A549 (cell line): ENCODE measurements at regions not wholly inside any gene's neighbourhood (a gene's known extent, or its start where the extent isn't known, plus 50 kb on each side); places are given as distances from the start of the nearest gene placed in this dataset.
"Not testable (repeated sequence)": the region's sequence is repeated elsewhere in the genome, so short reads cannot be mapped to it uniquely, and the experiment has no call there.

Experiments
- CBX8 ChIP-seq: fragments of 200-600 bp; sonication (generic); IDR thresholded peaks from 2 replicates; pipeline ENCODE4 v1.6.1; 2016
- JUN ChIP-seq, 2 experiments: fragments of >200 bp; sonication (Bioruptor Twin); formaldehyde crosslinking; IDR thresholded peaks; 2 replicates in 1 of 2; 3 replicates in 1 of 2; pipeline ENCODE4 v1.6.1; 2016 to 2017
- NR3C1 ChIP-seq: fragments of >200 bp; sonication (Bioruptor Twin); formaldehyde crosslinking; IDR thresholded peaks from 3 replicates; pipeline ENCODE4 v1.6.1; 2017
- POLR2A ChIP-seq: IDR thresholded peaks from 2 replicates; pipeline ENCODE4 v1.6.1; 2012; ENCODE audit warnings: mild to moderate bottlenecking, low read length
- SREBF2 ChIP-seq: fragments of 450-650 bp; IDR thresholded peaks from 2 replicates; pipeline ENCODE4 v1.6.1; 2014; ENCODE audit warnings: mild to moderate bottlenecking, moderate library complexity
- ZC3H11A ChIP-seq: fragments of 450-650 bp; IDR thresholded peaks from 2 replicates; pipeline ENCODE4 v1.6.1; 2014; ENCODE audit warnings: antibody characterized with exemption, mild to moderate bottlenecking
- TF ChIP-seq, protein P1 (sequence below): fragments of >200 bp; sonication (Bioruptor Twin); formaldehyde crosslinking; IDR thresholded peaks from 3 replicates; pipeline ENCODE4 v1.5.1; 2016

DNA sequence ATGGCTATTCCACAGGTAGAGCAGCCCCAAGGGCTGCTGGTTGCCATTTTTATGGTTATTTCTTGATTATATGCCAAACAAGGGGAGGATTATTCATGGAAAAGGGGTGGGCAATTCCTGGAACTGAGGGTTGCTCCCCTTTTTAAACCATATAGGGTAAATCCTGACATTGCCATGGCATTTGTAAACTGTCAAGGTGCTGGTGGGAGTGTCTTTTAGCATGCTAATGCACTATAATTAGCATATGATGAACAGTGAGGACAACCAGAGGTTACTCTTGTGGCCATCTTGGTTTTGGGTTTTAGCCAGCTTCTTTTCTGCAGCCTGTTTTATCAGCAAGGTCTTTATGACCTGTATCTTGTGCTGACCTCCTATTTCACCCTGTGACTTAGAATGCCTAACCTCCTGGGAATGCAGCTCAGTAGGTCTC, 503.7 kb downstream of the IGSF11 start:
- TF ChIP-seq POLR2A; ZC3H11A; JUN (IDR thresholded peaks at IDR 0.05); SREBF2; CBX8; NR3C1: not testable (repeated sequence)
- TF ChIP-seq, protein P1, sequence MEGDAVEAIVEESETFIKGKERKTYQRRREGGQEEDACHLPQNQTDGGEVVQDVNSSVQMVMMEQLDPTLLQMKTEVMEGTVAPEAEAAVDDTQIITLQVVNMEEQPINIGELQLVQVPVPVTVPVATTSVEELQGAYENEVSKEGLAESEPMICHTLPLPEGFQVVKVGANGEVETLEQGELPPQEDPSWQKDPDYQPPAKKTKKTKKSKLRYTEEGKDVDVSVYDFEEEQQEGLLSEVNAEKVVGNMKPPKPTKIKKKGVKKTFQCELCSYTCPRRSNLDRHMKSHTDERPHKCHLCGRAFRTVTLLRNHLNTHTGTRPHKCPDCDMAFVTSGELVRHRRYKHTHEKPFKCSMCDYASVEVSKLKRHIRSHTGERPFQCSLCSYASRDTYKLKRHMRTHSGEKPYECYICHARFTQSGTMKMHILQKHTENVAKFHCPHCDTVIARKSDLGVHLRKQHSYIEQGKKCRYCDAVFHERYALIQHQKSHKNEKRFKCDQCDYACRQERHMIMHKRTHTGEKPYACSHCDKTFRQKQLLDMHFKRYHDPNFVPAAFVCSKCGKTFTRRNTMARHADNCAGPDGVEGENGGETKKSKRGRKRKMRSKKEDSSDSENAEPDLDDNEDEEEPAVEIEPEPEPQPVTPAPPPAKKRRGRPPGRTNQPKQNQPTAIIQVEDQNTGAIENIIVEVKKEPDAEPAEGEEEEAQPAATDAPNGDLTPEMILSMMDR = not testable (repeated sequence)
